ENCODE measurements at regions not wholly inside any gene's neighbourhood (a gene's known extent, or its start where the extent isn't known, plus 50 kb on each side); places are given as distances from the start of the nearest gene placed in this dataset.
"Not testable (repeated sequence)": the region's sequence is repeated elsewhere in the genome, so short reads cannot be mapped to it uniquely, and the experiment has no call there.

GRCh38 chr21:16087523-16087922 is 357.7 kb downstream of the USP25 start:
- ATAC-seq (ENCODE audit: poor library complexity) (no peak), DNase-seq (no peak)
- intact Hi-C loops (cut with DNase I): no loop called here

- DNase-seq (no peak), ATAC-seq (ENCODE audit: poor library complexity) (no peak)
- intact Hi-C loops (cut with DNase I): no loop called here
Measured at GRCh38 chr21:16088056-16088455, 358.3 kb downstream of the USP25 start.

GRCh38 chr21:16095005-16095404 is 365.2 kb downstream of the USP25 start:
- DNase-seq (no peak), ATAC-seq (ENCODE audit: poor library complexity) (no peak)
- intact Hi-C loops (cut with DNase I): no loop called here

GRCh38 chr21:16096988-16097387 is 367.2 kb downstream of the USP25 start:
- intact Hi-C loops (cut with DNase I): no loop called here
- ATAC-seq (ENCODE audit: poor library complexity) (no peak), DNase-seq (no peak)

- no peak for DNase-seq
- intact Hi-C loops (cut with DNase I): no loop called here
- no peak for ATAC-seq (ENCODE audit: poor library complexity)
Measured at GRCh38 chr21:16102113-16102512, 372.3 kb downstream of the USP25 start.

- no peak for DNase-seq
- intact Hi-C loops (cut with DNase I): no loop called here
- no peak for ATAC-seq (ENCODE audit: poor library complexity)
Measured at GRCh38 chr21:16108561-16109075, 378.8 kb downstream of the USP25 start.

DNA sequence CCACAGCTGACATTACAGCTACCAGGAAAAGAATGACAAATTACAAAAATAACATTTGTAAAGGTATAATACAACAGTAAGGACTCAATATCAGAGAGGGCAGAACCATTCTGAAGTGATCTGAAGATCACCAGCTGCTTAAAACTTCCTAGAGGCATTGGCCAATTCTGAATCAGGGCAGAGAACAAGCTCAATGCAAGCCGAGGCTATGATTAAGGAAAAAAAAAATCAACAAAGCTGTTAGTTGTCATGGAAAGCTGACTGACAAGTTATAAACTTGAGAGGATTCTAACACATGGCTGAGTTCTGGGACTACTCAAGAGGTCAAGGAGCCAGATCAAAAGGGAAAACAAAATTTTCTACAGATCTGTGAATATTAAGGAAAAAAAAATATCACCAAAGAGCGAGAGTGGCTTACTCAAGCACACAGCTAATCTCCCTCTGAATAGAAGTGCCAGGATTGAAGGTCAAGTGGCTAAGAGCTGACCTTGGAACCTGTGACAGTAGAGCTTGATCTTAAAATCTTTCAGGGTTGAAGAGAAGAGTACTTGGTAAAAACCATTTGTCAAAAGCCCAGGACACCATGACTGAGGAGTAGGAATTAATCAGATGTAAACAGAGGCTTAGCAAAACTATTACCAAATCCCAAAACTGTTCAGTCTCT is 383.4 kb downstream of the USP25 start:
- ATAC-seq (ENCODE audit: poor library complexity): peak; percentile 22
- intact Hi-C loops (cut with DNase I): no loop called here
- no peak for DNase-seq

- intact Hi-C loops (cut with DNase I): no loop called here
- ATAC-seq (ENCODE audit: poor library complexity) (no peak), DNase-seq (no peak)
Measured at GRCh38 chr21:16115461-16115860, 385.7 kb downstream of the USP25 start.

DNA sequence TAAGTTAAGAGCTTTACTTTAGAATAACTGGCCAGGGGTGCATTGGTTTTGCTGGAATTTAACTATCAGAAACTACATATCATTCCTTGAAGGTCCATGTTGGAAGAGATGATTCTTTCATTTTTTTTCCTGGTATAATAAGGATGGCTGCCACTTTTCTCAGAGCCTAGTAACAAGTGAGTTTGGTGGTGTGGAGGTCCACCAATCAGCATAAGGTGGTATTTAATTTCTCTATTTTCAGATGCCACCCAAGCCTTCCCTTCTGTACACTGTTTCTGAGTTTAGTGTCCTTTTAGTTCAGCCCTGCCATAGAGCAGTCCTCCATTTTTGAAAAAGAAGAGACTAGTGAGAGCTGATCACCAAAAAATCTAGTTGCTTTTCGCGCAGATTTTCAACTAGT is 386.3 kb downstream of the USP25 start:
- intact Hi-C loops (cut with DNase I): no loop called here

DNA sequence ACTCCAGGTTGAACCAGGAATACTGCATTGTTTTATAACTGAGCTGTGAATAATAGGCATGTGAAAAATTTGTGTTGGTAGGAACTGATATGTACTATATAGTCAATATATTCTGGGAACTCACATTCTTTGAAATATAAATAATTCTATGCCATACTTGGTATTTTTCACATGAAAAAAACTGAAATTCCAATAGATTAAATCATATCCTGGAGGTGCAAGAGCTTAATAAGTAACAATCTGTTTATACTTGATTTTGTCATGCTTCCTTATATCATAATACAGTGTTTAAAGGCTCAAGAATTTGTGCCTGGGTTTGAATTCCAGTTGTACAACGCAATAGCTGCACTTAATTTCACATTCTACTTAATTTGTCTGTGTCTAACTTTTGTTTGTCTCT is 387.0 kb downstream of the USP25 start:
- intact Hi-C loops (cut with DNase I): no loop called here
- ATAC-seq (ENCODE audit: poor library complexity): no peak
- no peak for DNase-seq

More for the DNA sequence above, 386.3 kb downstream of the USP25 start:
- no peak for DNase-seq
- ATAC-seq (ENCODE audit: poor library complexity): no peak

DNA sequence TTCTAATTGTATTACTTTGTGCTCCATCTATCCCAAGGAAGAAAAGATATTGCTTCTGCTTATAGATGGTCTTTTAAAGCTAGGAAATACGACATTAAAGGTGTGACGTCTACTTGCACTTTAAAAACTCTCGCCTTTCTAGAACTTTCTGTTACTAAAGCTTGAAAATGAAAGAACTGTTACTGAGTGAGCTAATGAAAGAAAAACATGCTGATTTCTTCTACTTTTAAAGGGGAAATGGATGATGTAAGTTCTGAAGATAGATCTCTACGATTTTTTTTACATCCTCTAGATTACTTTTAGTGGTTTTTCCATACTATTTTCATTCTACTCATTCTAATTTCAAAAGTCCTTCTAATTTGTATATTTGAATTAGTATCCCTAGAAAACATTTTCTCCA is 387.5 kb downstream of the USP25 start:
- DNase-seq (no peak), ATAC-seq (ENCODE audit: poor library complexity) (peak; percentile 49)
- intact Hi-C loops (cut with DNase I): no loop called here

- intact Hi-C loops (cut with DNase I): no loop called here
- ATAC-seq (ENCODE audit: poor library complexity) (no peak), DNase-seq (no peak)
Measured at GRCh38 chr21:16117851-16118590, 388.2 kb downstream of the USP25 start.

GRCh38 chr21:16124378-16125138 is 394.8 kb downstream of the USP25 start:
- intact Hi-C loops (cut with DNase I): no loop called here
- no peak for ATAC-seq (ENCODE audit: poor library complexity)
- no peak for DNase-seq

DNA sequence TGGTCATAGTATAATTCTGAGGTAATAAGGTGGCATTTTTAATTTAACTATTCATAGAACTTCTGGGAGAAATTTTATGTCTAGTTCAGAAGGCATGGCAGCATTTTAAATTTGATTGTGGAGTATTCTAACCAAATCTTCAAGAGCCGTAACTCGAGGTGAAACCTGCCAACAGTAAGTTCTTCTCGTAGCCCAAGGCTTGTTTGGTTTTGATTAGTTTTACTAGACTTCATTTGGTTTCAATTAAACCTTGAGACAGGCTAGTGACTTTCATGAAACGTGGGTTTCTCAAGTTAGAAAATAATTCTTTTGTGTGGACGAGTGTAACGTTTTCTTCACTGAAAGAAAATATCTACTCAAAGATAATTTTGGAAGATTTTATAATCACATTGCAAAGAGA is 395.5 kb downstream of the USP25 start:
- ATAC-seq (ENCODE audit: poor library complexity) (no peak), DNase-seq (no peak)
- intact Hi-C loops (cut with DNase I): no loop called here

GRCh38 chr21:16132453-16132852 is 402.7 kb downstream of the USP25 start:
- intact Hi-C loops (cut with DNase I); DNase-seq; ATAC-seq (ENCODE audit: poor library complexity): not testable (repeated sequence)

DNA sequence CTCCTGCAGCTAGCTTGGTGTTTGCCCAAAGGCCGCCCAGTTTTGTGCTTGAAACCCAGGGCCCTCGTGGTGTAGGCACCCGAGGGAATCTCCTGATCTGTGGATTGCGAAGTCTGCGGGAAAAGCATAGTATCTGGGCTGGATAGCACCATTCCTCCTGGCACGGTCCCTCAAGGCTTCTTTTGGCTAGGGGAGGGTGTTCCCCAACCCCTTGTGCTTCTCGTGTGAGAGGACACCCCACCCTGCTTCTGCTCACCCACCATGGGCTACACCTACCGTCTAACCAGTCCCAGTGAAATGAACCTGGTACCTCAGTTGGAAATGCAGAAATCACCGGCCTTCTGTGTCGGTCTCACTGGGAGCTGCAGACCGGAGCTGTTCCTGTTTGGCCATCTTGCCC is 403.5 kb downstream of the USP25 start:
- intact Hi-C loops (cut with DNase I): no loop called here
- DNase-seq (no peak), ATAC-seq (ENCODE audit: poor library complexity) (no peak)

- DNase-seq (no peak), ATAC-seq (ENCODE audit: poor library complexity) (no peak)
- intact Hi-C loops (cut with DNase I): no loop called here
Measured at GRCh38 chr21:16134134-16134533, 404.4 kb downstream of the USP25 start.

DNA sequence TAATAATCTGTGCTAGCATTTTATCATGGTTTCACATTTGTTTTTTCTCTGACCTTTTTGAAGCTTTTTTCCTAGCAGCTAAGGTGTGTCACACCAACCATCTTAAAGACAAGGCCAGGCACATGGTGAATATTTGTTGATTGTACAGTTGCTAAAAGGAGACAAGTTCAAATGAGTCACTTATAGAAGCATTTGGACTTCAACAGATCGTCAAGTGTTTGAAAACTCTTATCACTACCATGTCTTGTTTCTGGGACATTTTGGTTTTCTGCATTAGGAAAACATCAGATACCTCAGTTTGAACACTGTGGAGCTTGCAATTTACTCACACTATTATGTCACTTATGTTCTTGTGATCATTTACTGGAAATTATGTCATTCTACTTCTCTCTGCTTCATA is 407.3 kb downstream of the USP25 start:
- no peak for ATAC-seq (ENCODE audit: poor library complexity)
- DNase-seq: no peak
- intact Hi-C loops (cut with DNase I): no loop called here

DNA sequence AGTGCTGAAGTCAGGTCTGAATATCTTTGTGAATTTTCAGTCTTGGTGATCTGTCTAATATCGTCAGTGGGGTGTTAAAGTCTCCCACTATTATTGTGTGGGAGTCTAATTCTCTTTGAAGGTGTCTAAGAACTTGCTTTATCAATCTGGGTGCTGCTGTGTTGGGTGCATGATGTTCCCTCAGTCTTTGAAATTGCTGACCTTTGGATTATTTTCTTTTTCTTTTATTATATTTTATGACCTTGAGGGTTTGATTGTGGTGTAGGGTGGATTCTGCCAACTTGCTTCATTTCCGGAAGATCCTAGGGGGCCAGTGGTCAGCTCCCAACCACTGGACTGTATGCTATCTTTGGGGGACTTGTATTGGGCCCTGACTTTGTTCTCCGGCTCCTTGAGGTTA is 415.3 kb downstream of the USP25 start:
- ATAC-seq (ENCODE audit: poor library complexity): no peak

GRCh38 chr21:16145479-16145878 is 415.7 kb downstream of the USP25 start:
- no peak for ATAC-seq (ENCODE audit: poor library complexity)
- DNase-seq: no peak
- intact Hi-C loops (cut with DNase I): no loop called here

More for the DNA sequence above, 415.3 kb downstream of the USP25 start:
- intact Hi-C loops (cut with DNase I): no loop called here
- DNase-seq: no peak
